GM23338 (cell line): ENCODE measurements at regions not wholly inside any gene's neighbourhood (a gene's known extent, or its start where the extent isn't known, plus 50 kb on each side); places are given as distances from the start of the nearest gene placed in this dataset.

Experiments
- CREB1 ChIP-seq: fragments of 250-450 bp; sonication (Bioruptor Pico); IDR thresholded peaks from 2 replicates; pipeline ENCODE4 v1.5.0; 2020; ENCODE audit warnings: low read depth, mild to moderate bottlenecking, moderate library complexity
- EZH2 ChIP-seq: fragments of 200-600 bp; sonication (generic); IDR thresholded peaks from one replicate; pipeline ENCODE4 v1.8.0; 2017; ENCODE audit warnings: antibody characterized with exemption, mild to moderate bottlenecking, low read depth; ENCODE audit not compliant: unreplicated experiment
- EZH2phosphoT487 ChIP-seq: fragments of 200-600 bp; sonication (generic); IDR thresholded peaks from one replicate; pipeline ENCODE4 v1.8.1; 2018; ENCODE audit warnings: antibody characterized with exemption; ENCODE audit not compliant: unreplicated experiment
- JUNB ChIP-seq: IDR thresholded peaks from one replicate; pipeline ENCODE4 v1.6.1; 2016; ENCODE audit warnings: antibody characterized with exemption; ENCODE audit not compliant: unreplicated experiment
- NANOG ChIP-seq: IDR thresholded peaks from 2 replicates; pipeline ENCODE4 v1.6.1; 2016; ENCODE audit warnings: antibody characterized with exemption, borderline replicate concordance
- POLR2AphosphoS5 ChIP-seq: IDR thresholded peaks from 2 replicates; pipeline ENCODE4 v1.6.1; 2016; ENCODE audit warnings: antibody characterized with exemption, low read depth
- REST ChIP-seq: IDR thresholded peaks from one replicate; pipeline ENCODE4 v1.6.1; 2018; ENCODE audit warnings: antibody characterized with exemption; ENCODE audit not compliant: unreplicated experiment
- ZNF114 ChIP-seq: fragments of 250-450 bp; sonication (Bioruptor Pico); IDR thresholded peaks from 2 replicates; pipeline ENCODE4 v1.5.0; 2020; ENCODE audit warnings: mild to moderate bottlenecking, moderate library complexity
- ZNF331 ChIP-seq: fragments of 250-450 bp; sonication (Bioruptor Pico); IDR thresholded peaks from 2 replicates; pipeline ENCODE4 v1.5.0; 2020; ENCODE audit warnings: low read depth, mild to moderate bottlenecking, moderate library complexity
- TF ChIP-seq, protein P1 (sequence below), 2 experiments: fragments of 200-600 bp in 1 of 2; sonication (generic) in 1 of 2; conservative IDR thresholded peaks; 2 replicates each; pipeline versions ENCODE4 v1.5.1 to v1.6.1; 2016 to 2017; ENCODE audit warnings: antibody characterized with exemption in 2 of 2, low read depth in 2 of 2, mild to moderate bottlenecking in 2 of 2, moderate library complexity in 1 of 2
- TF ChIP-seq, protein P2 (sequence below): IDR thresholded peaks from 2 replicates; pipeline ENCODE4 v1.6.1; 2016; ENCODE audit warnings: antibody characterized with exemption

GRCh38 chr10:131722121-131722520 is 178.7 kb upstream of the PPP2R2D start:
- TF ChIP-seq, protein P1, sequence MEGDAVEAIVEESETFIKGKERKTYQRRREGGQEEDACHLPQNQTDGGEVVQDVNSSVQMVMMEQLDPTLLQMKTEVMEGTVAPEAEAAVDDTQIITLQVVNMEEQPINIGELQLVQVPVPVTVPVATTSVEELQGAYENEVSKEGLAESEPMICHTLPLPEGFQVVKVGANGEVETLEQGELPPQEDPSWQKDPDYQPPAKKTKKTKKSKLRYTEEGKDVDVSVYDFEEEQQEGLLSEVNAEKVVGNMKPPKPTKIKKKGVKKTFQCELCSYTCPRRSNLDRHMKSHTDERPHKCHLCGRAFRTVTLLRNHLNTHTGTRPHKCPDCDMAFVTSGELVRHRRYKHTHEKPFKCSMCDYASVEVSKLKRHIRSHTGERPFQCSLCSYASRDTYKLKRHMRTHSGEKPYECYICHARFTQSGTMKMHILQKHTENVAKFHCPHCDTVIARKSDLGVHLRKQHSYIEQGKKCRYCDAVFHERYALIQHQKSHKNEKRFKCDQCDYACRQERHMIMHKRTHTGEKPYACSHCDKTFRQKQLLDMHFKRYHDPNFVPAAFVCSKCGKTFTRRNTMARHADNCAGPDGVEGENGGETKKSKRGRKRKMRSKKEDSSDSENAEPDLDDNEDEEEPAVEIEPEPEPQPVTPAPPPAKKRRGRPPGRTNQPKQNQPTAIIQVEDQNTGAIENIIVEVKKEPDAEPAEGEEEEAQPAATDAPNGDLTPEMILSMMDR (conservative IDR thresholded peaks at IDR 0.05; ENCODE audit: low read depth in 2 of 2): no peak
- no peak for TF ChIP-seq REST
- no peak for TF ChIP-seq POLR2AphosphoS5
- TF ChIP-seq EZH2phosphoT487: no peak
- no peak for TF ChIP-seq ZNF331 (CRISPR knock-in tag)
- no peak for TF ChIP-seq EZH2
- TF ChIP-seq CREB1: no peak
- TF ChIP-seq, protein P2, sequence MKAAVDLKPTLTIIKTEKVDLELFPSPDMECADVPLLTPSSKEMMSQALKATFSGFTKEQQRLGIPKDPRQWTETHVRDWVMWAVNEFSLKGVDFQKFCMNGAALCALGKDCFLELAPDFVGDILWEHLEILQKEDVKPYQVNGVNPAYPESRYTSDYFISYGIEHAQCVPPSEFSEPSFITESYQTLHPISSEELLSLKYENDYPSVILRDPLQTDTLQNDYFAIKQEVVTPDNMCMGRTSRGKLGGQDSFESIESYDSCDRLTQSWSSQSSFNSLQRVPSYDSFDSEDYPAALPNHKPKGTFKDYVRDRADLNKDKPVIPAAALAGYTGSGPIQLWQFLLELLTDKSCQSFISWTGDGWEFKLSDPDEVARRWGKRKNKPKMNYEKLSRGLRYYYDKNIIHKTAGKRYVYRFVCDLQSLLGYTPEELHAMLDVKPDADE: no peak
- TF ChIP-seq NANOG: no peak
- TF ChIP-seq ZNF114 (CRISPR knock-in tag): no peak
- TF ChIP-seq JUNB: no peak
